OCI-LY1 (cell line): ENCODE measurements at regions not wholly inside any gene's neighbourhood (a gene's known extent, or its start where the extent isn't known, plus 50 kb on each side); places are given as distances from the start of the nearest gene placed in this dataset.

Experiments
- CTCF ChIP-seq: fragments of 200-600 bp; sonication (generic), shearing (Covaris generic); IDR thresholded peaks from 2 replicates; pipeline ENCODE4 v1.5.1; 2017; ENCODE audit warnings: mild to moderate bottlenecking, antibody characterized with exemption, low read length, moderate library complexity, mixed read lengths
- EZH2 ChIP-seq: fragments of 200-600 bp; sonication (generic), shearing (Covaris generic); IDR thresholded peaks from 2 replicates; pipeline ENCODE4 v1.8.0; 2017; ENCODE audit warnings: borderline replicate concordance, mixed run types, mild to moderate bottlenecking, antibody characterized with exemption, low read length, moderate library complexity, mixed read lengths

DNA sequence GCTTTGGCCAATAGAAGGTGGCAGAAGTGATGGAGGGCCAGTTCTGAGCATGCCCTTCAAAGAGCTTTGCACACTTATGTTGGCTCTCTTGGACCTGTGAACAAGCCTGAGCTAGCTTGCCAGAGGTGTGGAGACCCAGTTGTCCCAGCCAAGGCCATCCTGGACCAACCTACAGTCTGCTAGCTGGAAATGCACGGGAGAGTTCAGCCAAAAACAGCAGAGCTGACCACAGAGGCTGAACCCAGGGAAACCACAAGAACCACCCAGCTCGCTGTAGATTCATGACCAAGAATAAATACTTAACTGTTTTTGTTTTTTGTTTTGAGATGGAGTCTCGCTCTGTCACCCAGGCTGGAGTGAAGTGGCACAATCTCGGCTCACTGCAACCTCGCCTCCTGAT, 65.4 kb upstream of the HAND1 start:
- TF ChIP-seq CTCF (no peak), EZH2 (no peak)
